Fibroblast of the aortic adventitia (primary cell): ENCODE measurements at regions not wholly inside any gene's neighbourhood (a gene's known extent, or its start where the extent isn't known, plus 50 kb on each side); places are given as distances from the start of the nearest gene placed in this dataset.
"Not testable (repeated sequence)": the region's sequence is repeated elsewhere in the genome, so short reads cannot be mapped to it uniquely, and the experiment has no call there.

Experiments
- DNase-seq: peaks from one replicate; pipeline ENCODE4 v3.0.0-alpha.2; 2010; ENCODE audit warnings: low read depth
- H3K4me3 ChIP-seq: 2 replicates; pipeline ENCODE4 v1.5.1; 2011; ENCODE audit warnings: low read depth, mild to moderate bottlenecking, control low read depth, low read length, moderate library complexity
- CTCF ChIP-seq: IDR thresholded peaks from 2 replicates; pipeline ENCODE4 v1.5.1; 2011; ENCODE audit warnings: mild to moderate bottlenecking, low read length, control low read depth, inconsistent platforms; ENCODE audit not compliant: insufficient read depth

DNA sequence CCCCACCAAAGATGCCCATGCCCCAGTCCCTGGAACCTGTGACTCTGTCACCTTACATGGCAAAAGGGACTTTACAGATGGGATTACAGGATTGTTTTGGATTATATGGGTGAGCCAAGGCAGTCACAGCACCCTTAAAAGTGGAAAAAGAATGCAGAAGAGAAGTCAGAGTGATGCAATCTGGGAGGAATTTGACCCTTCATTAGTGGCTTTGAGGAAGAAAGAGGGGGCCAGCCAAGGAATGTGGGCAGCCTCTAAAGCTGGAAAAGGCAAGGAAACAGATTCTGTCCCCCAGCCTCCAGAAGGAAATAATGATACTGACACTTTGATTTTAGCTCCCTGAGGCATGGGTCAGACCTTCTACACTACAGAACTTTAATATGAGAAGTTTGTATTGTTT lies 257.3 kb upstream of the ISX start:
- TF ChIP-seq CTCF, result no peak
- no peak overlapping the region for H3K4me3 ChIP-seq
- DNase-seq, result no peak

- DNase-seq, result no peak
These were observed 253.3 kb upstream of the ISX start for GRCh38 chr22:34812631-34813030.

DNA sequence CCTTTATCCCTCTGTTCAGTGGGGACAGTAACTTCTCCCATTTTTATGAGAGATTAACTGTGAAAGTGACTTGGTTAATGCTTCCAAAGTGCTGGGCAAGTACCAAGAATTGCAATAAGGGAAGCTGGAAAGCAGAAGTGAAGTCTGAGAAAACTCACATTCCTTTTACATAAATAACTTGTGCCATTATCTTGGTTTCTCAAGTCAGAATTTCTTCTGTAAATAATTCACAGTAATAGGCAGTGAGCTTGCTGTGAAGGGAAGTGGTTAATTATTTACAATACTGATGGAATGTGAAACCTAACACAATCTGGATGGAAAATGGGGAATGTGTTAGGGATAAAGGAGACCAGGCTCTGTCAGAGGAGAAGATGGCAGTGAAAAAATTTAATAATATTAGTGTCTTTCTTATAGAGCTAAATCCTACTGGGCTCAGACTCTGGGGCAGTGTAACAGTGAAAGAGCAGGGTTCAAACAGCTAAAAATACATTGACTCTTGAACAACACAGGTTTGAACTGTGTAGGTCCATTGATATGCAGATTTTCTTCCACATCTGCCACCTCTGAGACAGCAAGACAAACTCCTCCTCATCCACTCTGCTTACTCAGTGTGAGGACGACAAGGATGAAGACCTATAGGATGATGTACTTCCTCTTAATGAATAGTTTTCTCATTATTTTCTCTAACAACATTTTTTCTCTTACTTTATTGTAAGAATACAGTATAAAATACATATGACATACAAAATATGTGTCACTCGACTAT lies 251.5 kb upstream of the ISX start:
- no peak for TF ChIP-seq CTCF
- H3K4me3 ChIP-seq, result no peak overlapping the region
- no peak for DNase-seq

More at GRCh38 chr22:34812631-34813030, 253.3 kb upstream of the ISX start:
- H3K4me3 ChIP-seq, result no peak overlapping the region
- TF ChIP-seq CTCF, result no peak

DNA sequence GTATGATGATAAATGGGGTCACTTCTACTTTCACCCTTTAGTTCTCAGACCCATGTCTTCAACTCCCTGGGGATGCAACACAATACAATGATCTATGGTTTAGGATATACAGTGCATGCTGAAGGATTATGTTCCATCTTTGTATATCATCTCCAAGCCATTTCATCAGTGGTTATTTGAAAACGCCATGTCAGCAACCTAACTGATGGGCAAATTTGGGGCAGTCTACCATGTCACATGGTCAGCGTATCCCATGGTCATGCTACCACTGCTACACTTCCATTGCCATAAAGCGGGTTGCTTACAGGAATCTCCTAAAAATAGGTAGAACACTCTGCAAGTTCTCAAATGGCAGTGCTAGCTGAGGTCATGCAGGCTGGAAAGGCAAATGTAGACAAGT lies 236.5 kb upstream of the ISX start:
- no peak for TF ChIP-seq CTCF
- no peak overlapping the region for H3K4me3 ChIP-seq
- no peak for DNase-seq

DNA sequence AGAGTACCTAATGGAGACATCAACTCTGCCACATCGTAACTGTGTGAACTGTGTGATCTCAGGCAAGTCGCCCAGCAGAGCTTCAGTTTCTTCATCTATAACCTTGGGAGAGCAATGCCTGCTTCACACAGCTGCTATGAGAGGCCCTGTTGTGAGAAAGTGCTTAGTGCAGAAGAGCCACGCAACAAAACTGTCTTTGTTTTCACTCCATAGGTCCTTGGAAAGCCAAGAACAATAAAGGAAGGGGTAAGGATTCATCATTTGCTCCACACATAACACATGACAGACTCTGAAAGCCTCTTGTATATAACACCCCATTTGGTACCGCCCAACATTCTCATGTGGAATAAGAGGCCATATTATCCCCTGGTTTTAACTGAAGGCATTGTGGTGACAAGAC lies 231.9 kb upstream of the ISX start:
- DNase-seq, result no peak
- TF ChIP-seq CTCF, result no peak
- H3K4me3 ChIP-seq, result no peak overlapping the region

DNA sequence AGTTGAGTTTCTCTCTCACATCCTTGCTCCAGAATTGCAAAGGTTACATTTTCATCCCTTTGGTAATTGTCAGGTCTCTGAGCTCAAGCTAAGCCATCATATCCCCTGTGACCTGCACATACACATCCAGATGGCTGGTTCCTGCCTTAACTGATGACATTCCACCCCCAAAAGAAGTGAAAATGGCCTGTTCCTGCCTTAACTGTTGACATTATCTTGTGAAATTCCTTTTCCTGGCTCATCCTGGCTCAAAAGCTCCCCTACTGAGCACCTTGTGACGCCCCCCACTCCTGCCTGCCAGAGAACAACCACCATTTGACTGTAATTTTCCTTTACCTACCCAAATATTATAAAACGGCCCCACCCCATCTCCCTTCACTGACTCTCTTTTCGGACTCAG lies 231.4 kb upstream of the ISX start:
- H3K4me3 ChIP-seq, DNase-seq: not testable (repeated sequence)

DNA sequence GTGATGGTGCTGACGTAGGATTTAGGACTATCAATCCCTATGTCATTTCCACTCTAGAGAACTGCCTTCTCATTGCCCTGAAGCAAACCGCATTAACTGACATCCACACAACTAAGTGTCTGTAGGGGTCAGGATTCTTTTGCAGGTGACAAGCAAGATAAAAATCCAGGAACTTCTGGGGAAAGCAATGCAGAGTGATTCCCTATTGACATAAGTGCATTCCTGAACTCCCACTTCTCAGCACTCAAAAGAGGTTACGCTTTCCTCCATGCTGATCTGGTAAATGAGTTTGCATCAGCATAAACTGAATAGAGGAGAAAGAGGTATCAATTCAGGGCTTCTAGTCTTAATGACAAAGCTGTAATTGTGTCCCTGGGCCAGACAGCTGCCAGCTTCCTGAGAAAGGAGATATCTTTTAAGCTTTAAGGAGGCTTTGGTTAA lies 224.6 kb upstream of the ISX start:
- no peak overlapping the region for H3K4me3 ChIP-seq
- no peak for TF ChIP-seq CTCF
- DNase-seq, result no peak
